ENCODE measurements at regions not wholly inside any gene's neighbourhood (a gene's known extent, or its start where the extent isn't known, plus 50 kb on each side); places are given as distances from the start of the nearest gene placed in this dataset.

DNA sequence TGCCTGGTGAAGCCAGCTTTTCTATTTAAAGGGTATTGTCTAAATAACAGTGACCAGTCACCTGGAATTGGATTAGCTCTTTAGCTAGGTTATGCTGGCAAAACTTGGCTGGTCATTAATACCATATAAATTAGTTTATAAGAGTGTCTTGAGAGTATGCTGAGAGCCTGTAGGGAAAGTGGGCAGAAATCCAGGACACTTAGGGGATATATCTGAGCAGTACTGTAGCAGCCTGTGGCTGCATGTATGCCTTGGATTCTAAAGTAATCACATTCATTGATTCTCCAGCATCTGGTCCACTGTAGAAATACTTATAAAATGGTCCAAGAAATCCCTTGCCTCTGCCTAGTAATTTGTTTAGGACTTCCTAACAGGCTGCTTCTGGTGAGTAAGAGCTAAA, 288.9 kb upstream of the DMAC1 start (continued):
- TF ChIP-seq, protein P1, sequence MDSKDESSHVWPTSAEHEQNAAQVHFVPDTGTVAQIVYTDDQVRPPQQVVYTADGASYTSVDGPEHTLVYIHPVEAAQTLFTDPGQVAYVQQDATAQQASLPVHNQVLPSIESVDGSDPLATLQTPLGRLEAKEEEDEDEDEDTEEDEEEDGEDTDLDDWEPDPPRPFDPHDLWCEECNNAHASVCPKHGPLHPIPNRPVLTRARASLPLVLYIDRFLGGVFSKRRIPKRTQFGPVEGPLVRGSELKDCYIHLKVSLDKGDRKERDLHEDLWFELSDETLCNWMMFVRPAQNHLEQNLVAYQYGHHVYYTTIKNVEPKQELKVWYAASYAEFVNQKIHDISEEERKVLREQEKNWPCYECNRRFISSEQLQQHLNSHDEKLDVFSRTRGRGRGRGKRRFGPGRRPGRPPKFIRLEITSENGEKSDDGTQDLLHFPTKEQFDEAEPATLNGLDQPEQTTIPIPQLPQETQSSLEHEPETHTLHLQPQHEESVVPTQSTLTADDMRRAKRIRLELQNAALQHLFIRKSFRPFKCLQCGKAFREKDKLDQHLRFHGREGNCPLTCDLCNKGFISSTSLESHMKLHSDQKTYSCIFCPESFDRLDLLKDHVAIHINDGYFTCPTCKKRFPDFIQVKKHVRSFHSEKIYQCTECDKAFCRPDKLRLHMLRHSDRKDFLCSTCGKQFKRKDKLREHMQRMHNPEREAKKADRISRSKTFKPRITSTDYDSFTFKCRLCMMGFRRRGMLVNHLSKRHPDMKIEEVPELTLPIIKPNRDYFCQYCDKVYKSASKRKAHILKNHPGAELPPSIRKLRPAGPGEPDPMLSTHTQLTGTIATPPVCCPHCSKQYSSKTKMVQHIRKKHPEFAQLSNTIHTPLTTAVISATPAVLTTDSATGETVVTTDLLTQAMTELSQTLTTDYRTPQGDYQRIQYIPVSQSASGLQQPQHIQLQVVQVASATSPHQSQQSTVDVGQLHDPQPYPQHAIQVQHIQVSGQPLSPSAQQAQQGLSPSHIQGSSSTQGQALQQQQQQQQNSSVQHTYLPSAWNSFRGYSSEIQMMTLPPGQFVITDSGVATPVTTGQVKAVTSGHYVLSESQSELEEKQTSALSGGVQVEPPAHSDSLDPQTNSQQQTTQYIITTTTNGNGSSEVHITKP (CRISPR knock-in tag; IDR thresholded peaks at IDR 0.05; ENCODE audit: low read depth) = no peak
- TF ChIP-seq HCFC1 (IDR thresholded peaks at IDR 0.05; ENCODE audit: low read depth, low read length) = no peak
- no peak for TF ChIP-seq ZNF264 (CRISPR knock-in tag; IDR thresholded peaks at IDR 0.05)
- no peak for TF ChIP-seq ZNF30 (CRISPR knock-in tag; IDR thresholded peaks at IDR 0.05)
- TF ChIP-seq, protein P2, sequence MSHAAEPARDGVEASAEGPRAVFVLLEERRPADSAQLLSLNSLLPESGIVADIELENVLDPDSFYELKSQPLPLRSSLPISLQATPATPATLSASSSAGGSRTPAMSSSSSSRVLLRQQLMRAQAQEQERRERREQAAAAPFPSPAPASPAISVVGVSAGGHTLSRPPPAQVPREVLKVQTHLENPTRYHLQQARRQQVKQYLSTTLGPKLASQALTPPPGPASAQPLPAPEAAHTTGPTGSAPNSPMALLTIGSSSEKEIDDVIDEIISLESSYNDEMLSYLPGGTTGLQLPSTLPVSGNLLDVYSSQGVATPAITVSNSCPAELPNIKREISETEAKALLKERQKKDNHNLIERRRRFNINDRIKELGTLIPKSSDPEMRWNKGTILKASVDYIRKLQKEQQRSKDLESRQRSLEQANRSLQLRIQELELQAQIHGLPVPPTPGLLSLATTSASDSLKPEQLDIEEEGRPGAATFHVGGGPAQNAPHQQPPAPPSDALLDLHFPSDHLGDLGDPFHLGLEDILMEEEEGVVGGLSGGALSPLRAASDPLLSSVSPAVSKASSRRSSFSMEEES (CRISPR knock-in tag; IDR thresholded peaks at IDR 0.05) = no peak
- TF ChIP-seq NR2F6 (IDR thresholded peaks at IDR 0.05) = no peak
- TF ChIP-seq NR2F6 (CRISPR knock-in tag; IDR thresholded peaks at IDR 0.05) = no peak

DNA sequence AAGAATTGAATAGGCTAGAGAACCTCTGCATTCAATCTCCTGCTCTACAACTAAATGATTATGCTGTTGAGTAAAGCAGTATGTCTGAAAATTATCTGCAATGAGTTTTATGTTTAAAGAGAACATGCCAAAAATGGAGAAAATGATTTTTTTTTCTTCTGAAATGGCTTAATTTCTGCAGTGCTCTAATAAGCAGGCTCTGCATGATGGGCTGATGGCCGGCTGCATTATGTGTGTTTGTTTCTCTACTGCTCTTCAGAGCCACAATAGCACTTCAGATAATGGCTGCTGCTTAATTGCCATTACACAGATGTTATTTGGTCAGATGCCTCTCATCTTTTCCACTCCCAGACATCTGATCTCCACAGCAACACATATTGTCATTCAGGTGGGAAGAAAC, 286.4 kb upstream of the DMAC1 start:
- no peaks in the 10 kb centered on the region for H4K20me1 ChIP-seq (ENCODE audit: insufficient read depth, low read length)
- ChIA-PET POLR2A (no interaction called here), CTCF (ENCODE audit: low intra/inter-chr PET ratio, low total read pairs) (no interaction called here)
- in situ Hi-C loops (cut with HindIII; ENCODE audit: extremely low pct_ligation_motif_present, low pct_unique_long_range_greater_than_20kb) = no loop called here
- no peak overlapping the region for H3K4me3 ChIP-seq (replicated peaks in 1 of 3; ENCODE audit: insufficient read depth in 1 of 3, low read depth in 2 of 3, low read length in 3 of 3)
- 5% methylated on average over 1 of the region's 1 CpG for WGBS (ENCODE audit: low lambda C conversion rate)
- no peaks in the 10 kb centered on the region for H3K36me3 ChIP-seq (replicated peaks in 1 of 2; ENCODE audit: control insufficient read depth in 1 of 2, insufficient read depth in 2 of 2, low read length in 2 of 2)
- intact Hi-C loops (cut with micrococcal nuclease; ENCODE audit: unreplicated experiment) = no loop called here
- no peaks in the 10 kb centered on the region for H3K27me3 ChIP-seq (ENCODE audit: control insufficient read depth in 1 of 2, insufficient read depth in 2 of 2, low read length in 2 of 2)
- no peak for ATAC-seq
- H3K27ac ChIP-seq (ENCODE audit: extremely low read length, insufficient read depth, low read length) = no peak overlapping the region
- H3K4me1 ChIP-seq (ENCODE audit: insufficient read depth, low read length) = no peaks in the 10 kb centered on the region
- no peak overlapping the region for H2AFZ ChIP-seq (ENCODE audit: low read length)
- H3K4me2 ChIP-seq (ENCODE audit: low read depth, low read length) = no peak overlapping the region
- BruUV-seq (replicated peaks) = no TSS peak
- DNase-seq (ENCODE audit: low spot score) = no peak
- TF ChIP-seq FOXC1 (CRISPR knock-in tag; IDR thresholded peaks at IDR 0.05; ENCODE audit: borderline replicate concordance) (no peak), ZNF101 (CRISPR knock-in tag; IDR thresholded peaks at IDR 0.05; ENCODE audit: borderline replicate concordance, low read depth) (no peak), MAFK (conservative IDR thresholded peaks at IDR 0.05 in 1 of 2, IDR thresholded peaks at IDR 0.05 in 1 of 2; ENCODE audit: low read length in 2 of 2) (no peak), NFKB2 (CRISPR knock-in tag; IDR thresholded peaks at IDR 0.05; ENCODE audit: borderline replicate concordance) (no peak)
- TF ChIP-seq, protein P3, sequence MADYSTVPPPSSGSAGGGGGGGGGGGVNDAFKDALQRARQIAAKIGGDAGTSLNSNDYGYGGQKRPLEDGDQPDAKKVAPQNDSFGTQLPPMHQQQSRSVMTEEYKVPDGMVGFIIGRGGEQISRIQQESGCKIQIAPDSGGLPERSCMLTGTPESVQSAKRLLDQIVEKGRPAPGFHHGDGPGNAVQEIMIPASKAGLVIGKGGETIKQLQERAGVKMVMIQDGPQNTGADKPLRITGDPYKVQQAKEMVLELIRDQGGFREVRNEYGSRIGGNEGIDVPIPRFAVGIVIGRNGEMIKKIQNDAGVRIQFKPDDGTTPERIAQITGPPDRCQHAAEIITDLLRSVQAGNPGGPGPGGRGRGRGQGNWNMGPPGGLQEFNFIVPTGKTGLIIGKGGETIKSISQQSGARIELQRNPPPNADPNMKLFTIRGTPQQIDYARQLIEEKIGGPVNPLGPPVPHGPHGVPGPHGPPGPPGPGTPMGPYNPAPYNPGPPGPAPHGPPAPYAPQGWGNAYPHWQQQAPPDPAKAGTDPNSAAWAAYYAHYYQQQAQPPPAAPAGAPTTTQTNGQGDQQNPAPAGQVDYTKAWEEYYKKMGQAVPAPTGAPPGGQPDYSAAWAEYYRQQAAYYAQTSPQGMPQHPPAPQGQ (CRISPR knock-in tag; IDR thresholded peaks at IDR 0.05; ENCODE audit: borderline replicate concordance) = no peak
- peaks cover 68% of the 10 kb centered on the region for H3K9me3 ChIP-seq (ENCODE audit: low read length)
- no peak overlapping the region for H3K9ac ChIP-seq (ENCODE audit: insufficient read depth, low read depth, low read length)
- FAIRE-seq = no peak
- no peaks in the 10 kb centered on the region for H3K79me2 ChIP-seq (ENCODE audit: insufficient read depth, low read length)
